ENCODE measurements at regions not wholly inside any gene's neighbourhood (a gene's known extent, or its start where the extent isn't known, plus 50 kb on each side); places are given as distances from the start of the nearest gene placed in this dataset.

- WGBS, result 73% methylated on average over 3 of the region's 3 CpGs
- no peaks in the 10 kb centered on the region for H3K4me1 ChIP-seq (ENCODE audit: control insufficient read depth in 4 of 4, insufficient read depth in 4 of 4, low read length in 3 of 4)
- no peak for TF ChIP-seq HNF4A (conservative IDR thresholded peaks at IDR 0.05)
- no peak for TF ChIP-seq TAF1 (conservative IDR thresholded peaks at IDR 0.05)
- no peak for TF ChIP-seq FOXA2 (IDR thresholded peaks at IDR 0.05)
- no peaks in the 10 kb centered on the region for H3K27me3 ChIP-seq (ENCODE audit: control insufficient read depth in 4 of 4, insufficient read depth in 4 of 4, low read length in 3 of 4)
- no peaks in the 10 kb centered on the region for H3K36me3 ChIP-seq (ENCODE audit: control insufficient read depth in 4 of 4, insufficient read depth in 3 of 4, low read depth in 1 of 4, low read length in 3 of 4)
- no peaks in the 10 kb centered on the region for H3K9me3 ChIP-seq (ENCODE audit: control insufficient read depth in 4 of 4, low read length in 3 of 4)
- no peak overlapping the region for H3K27ac ChIP-seq (ENCODE audit: low read depth in 1 of 2, low read length in 2 of 2)
- DNase-seq (ENCODE audit: low spot score), result no peak
- H3K9ac ChIP-seq (ENCODE audit: low read depth in 1 of 2, low read length in 2 of 2), result no peak overlapping the region
- no peak overlapping the region for H3K4me3 ChIP-seq (ENCODE audit: low read depth in 1 of 3, low read length in 3 of 3)
Observed at GRCh38 chr2:36235426-36235825, 120.2 kb upstream of the CRIM1 start.

- H3K36me3 ChIP-seq (ENCODE audit: control insufficient read depth in 4 of 4, insufficient read depth in 3 of 4, low read depth in 1 of 4, low read length in 3 of 4), result no peaks in the 10 kb centered on the region
- H3K27ac ChIP-seq (ENCODE audit: low read depth in 1 of 2, low read length in 2 of 2), result no peak overlapping the region
- TF ChIP-seq FOXA2 (IDR thresholded peaks at IDR 0.05) (no peak), MAX (IDR thresholded peaks at IDR 0.05) (no peak), SP1 (IDR thresholded peaks at IDR 0.05) (no peak), YY1 (IDR thresholded peaks at IDR 0.05) (no peak), GABPA (IDR thresholded peaks at IDR 0.05 in 1 of 2, conservative IDR thresholded peaks at IDR 0.05 in 1 of 2) (no peak), RAD21 (IDR thresholded peaks at IDR 0.05) (no peak), HNF4A (conservative IDR thresholded peaks at IDR 0.05) (no peak), FOXA1 (IDR thresholded peaks at IDR 0.05) (no peak), RXRA (IDR thresholded peaks at IDR 0.05) (no peak), HNF4G (IDR thresholded peaks at IDR 0.05) (no peak), EGR1 (IDR thresholded peaks at IDR 0.05; ENCODE audit: low read depth in 2 of 2) (no peak), JUND (IDR thresholded peaks at IDR 0.05) (no peak), ATF3 (IDR thresholded peaks at IDR 0.05) (no peak), NR2F2 (IDR thresholded peaks at IDR 0.05) (no peak), TAF1 (conservative IDR thresholded peaks at IDR 0.05) (no peak)
- TF ChIP-seq, protein P1, sequence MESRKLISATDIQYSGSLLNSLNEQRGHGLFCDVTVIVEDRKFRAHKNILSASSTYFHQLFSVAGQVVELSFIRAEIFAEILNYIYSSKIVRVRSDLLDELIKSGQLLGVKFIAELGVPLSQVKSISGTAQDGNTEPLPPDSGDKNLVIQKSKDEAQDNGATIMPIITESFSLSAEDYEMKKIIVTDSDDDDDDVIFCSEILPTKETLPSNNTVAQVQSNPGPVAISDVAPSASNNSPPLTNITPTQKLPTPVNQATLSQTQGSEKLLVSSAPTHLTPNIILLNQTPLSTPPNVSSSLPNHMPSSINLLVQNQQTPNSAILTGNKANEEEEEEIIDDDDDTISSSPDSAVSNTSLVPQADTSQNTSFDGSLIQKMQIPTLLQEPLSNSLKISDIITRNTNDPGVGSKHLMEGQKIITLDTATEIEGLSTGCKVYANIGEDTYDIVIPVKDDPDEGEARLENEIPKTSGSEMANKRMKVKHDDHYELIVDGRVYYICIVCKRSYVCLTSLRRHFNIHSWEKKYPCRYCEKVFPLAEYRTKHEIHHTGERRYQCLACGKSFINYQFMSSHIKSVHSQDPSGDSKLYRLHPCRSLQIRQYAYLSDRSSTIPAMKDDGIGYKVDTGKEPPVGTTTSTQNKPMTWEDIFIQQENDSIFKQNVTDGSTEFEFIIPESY (IDR thresholded peaks at IDR 0.05), result no peak
- TF ChIP-seq, protein P2, sequence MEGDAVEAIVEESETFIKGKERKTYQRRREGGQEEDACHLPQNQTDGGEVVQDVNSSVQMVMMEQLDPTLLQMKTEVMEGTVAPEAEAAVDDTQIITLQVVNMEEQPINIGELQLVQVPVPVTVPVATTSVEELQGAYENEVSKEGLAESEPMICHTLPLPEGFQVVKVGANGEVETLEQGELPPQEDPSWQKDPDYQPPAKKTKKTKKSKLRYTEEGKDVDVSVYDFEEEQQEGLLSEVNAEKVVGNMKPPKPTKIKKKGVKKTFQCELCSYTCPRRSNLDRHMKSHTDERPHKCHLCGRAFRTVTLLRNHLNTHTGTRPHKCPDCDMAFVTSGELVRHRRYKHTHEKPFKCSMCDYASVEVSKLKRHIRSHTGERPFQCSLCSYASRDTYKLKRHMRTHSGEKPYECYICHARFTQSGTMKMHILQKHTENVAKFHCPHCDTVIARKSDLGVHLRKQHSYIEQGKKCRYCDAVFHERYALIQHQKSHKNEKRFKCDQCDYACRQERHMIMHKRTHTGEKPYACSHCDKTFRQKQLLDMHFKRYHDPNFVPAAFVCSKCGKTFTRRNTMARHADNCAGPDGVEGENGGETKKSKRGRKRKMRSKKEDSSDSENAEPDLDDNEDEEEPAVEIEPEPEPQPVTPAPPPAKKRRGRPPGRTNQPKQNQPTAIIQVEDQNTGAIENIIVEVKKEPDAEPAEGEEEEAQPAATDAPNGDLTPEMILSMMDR (IDR thresholded peaks at IDR 0.05; ENCODE audit: low read depth, low read length, missing input control), result no peak
- TF ChIP-seq, protein P3, sequence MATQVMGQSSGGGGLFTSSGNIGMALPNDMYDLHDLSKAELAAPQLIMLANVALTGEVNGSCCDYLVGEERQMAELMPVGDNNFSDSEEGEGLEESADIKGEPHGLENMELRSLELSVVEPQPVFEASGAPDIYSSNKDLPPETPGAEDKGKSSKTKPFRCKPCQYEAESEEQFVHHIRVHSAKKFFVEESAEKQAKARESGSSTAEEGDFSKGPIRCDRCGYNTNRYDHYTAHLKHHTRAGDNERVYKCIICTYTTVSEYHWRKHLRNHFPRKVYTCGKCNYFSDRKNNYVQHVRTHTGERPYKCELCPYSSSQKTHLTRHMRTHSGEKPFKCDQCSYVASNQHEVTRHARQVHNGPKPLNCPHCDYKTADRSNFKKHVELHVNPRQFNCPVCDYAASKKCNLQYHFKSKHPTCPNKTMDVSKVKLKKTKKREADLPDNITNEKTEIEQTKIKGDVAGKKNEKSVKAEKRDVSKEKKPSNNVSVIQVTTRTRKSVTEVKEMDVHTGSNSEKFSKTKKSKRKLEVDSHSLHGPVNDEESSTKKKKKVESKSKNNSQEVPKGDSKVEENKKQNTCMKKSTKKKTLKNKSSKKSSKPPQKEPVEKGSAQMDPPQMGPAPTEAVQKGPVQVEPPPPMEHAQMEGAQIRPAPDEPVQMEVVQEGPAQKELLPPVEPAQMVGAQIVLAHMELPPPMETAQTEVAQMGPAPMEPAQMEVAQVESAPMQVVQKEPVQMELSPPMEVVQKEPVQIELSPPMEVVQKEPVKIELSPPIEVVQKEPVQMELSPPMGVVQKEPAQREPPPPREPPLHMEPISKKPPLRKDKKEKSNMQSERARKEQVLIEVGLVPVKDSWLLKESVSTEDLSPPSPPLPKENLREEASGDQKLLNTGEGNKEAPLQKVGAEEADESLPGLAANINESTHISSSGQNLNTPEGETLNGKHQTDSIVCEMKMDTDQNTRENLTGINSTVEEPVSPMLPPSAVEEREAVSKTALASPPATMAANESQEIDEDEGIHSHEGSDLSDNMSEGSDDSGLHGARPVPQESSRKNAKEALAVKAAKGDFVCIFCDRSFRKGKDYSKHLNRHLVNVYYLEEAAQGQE (IDR thresholded peaks at IDR 0.05), result no peak
- DNase-seq (ENCODE audit: low spot score), result no peak
- no peaks in the 10 kb centered on the region for H3K27me3 ChIP-seq (ENCODE audit: control insufficient read depth in 4 of 4, insufficient read depth in 4 of 4, low read length in 3 of 4)
- 59% methylated on average over 3 of the region's 3 CpGs for WGBS
- no peaks in the 10 kb centered on the region for H3K9me3 ChIP-seq (ENCODE audit: control insufficient read depth in 4 of 4, low read length in 3 of 4)
- no peak overlapping the region for H3K9ac ChIP-seq (ENCODE audit: low read depth in 1 of 2, low read length in 2 of 2)
- no peak overlapping the region for H3K4me3 ChIP-seq (ENCODE audit: low read depth in 1 of 3, low read length in 3 of 3)
- no peaks in the 10 kb centered on the region for H3K4me1 ChIP-seq (ENCODE audit: control insufficient read depth in 4 of 4, insufficient read depth in 4 of 4, low read length in 3 of 4)
Observed at GRCh38 chr2:36223259-36223658, 132.3 kb upstream of the CRIM1 start.
